Mesenchymal stem cell (in vitro differentiated cells and primary cell): ENCODE measurements at regions not wholly inside any gene's neighbourhood (a gene's known extent, or its start where the extent isn't known, plus 50 kb on each side); places are given as distances from the start of the nearest gene placed in this dataset.
A peak's percentile ranks its signal among the peaks of the same experiment; 100 is the strongest.

Source experiments
- DNase-seq: peaks from one replicate; pipeline ENCODE4 v3.0.0-alpha.2; 2013
- H2AFZ ChIP-seq: one replicate; pipeline ENCODE4 v1.6.1; 2013; ENCODE audit warnings: low read depth, mild to moderate bottlenecking, control low read depth, inconsistent platforms, low read length, moderate library complexity
- H2AK5ac ChIP-seq: 2 replicates; pipeline ENCODE4 v1.6.1; 2013; ENCODE audit warnings: low read length, moderate library complexity, mild to moderate bottlenecking, inconsistent platforms; ENCODE audit not compliant: severe bottlenecking
- H2BK120ac ChIP-seq: one replicate; pipeline ENCODE4 v1.6.1; 2013; ENCODE audit warnings: low read depth, mild to moderate bottlenecking, inconsistent platforms, low read length, moderate library complexity
- H2BK12ac ChIP-seq, 2 experiments: one replicate each; pipeline ENCODE4 v1.6.1; 2013; ENCODE audit warnings: inconsistent platforms in 2 of 2, low read length in 2 of 2, mild to moderate bottlenecking in 2 of 2, moderate library complexity in 2 of 2, control low read depth in 1 of 2
- H2BK15ac ChIP-seq: one replicate; pipeline ENCODE4 v1.6.1; 2013; ENCODE audit warnings: mild to moderate bottlenecking, low read depth, inconsistent platforms; ENCODE audit not compliant: poor library complexity, severe bottlenecking
- H2BK5ac ChIP-seq: 2 replicates; pipeline ENCODE4 v1.6.1; 2013; ENCODE audit warnings: low read depth, mild to moderate bottlenecking, low read length, control low read depth, inconsistent platforms; ENCODE audit not compliant: poor library complexity, severe bottlenecking
- H3K14ac ChIP-seq, 2 experiments: one replicate each; pipeline ENCODE4 v1.6.1; 2013; ENCODE audit warnings: inconsistent platforms in 2 of 2, low read length in 2 of 2, control low read depth in 1 of 2, mild to moderate bottlenecking in 1 of 2, moderate library complexity in 1 of 2
- H3K18ac ChIP-seq, 2 experiments: one replicate each; pipeline ENCODE4 v1.6.1; 2013; ENCODE audit warnings: inconsistent platforms in 2 of 2, low read length in 2 of 2, control low read depth in 1 of 2, low read depth in 1 of 2, mild to moderate bottlenecking in 1 of 2
- H3K23ac ChIP-seq, 2 experiments: one replicate each; pipeline ENCODE4 v1.6.1; 2013; ENCODE audit warnings: inconsistent platforms in 2 of 2, low read length in 2 of 2, mild to moderate bottlenecking in 2 of 2, moderate library complexity in 2 of 2, control low read depth in 1 of 2
- H3K27ac ChIP-seq: 2 replicates; pipeline ENCODE4 v1.5.1; 2013; ENCODE audit warnings: mild to moderate bottlenecking, moderate library complexity, low read length, control low read depth, inconsistent platforms; ENCODE audit not compliant: poor library complexity, severe bottlenecking
- H3K27me3 ChIP-seq, 2 experiments: 2 replicates each; pipeline versions ENCODE4 v1.6.1 to v1.7.0; 2013; ENCODE audit warnings: low read length in 2 of 2, mild to moderate bottlenecking in 2 of 2, moderate library complexity in 2 of 2, control low read depth in 1 of 2, inconsistent platforms in 1 of 2; ENCODE audit not compliant: control insufficient read depth in 1 of 2, insufficient read depth in 1 of 2
- H3K36me3 ChIP-seq, 2 experiments: 2 replicates each; pipeline versions ENCODE4 v1.6.1 to v1.7.0; 2013; ENCODE audit warnings: low read length in 2 of 2, control low read depth in 1 of 2, inconsistent platforms in 1 of 2, low read depth in 1 of 2, mild to moderate bottlenecking in 1 of 2; ENCODE audit not compliant: insufficient read depth in 2 of 2, control insufficient read depth in 1 of 2
- H3K4ac ChIP-seq, 2 experiments: one replicate each; pipeline ENCODE4 v1.6.1; 2013; ENCODE audit warnings: inconsistent platforms in 2 of 2, low read length in 2 of 2, mild to moderate bottlenecking in 2 of 2, moderate library complexity in 2 of 2, control low read depth in 1 of 2, low read depth in 1 of 2
- H3K4me1 ChIP-seq: 2 replicates; pipeline ENCODE4 v1.6.1; 2013; ENCODE audit warnings: low read depth, low read length, control low read depth; ENCODE audit not compliant: control insufficient read depth, insufficient read depth
- H3K4me2 ChIP-seq: 2 replicates; pipeline ENCODE4 v1.6.1; 2013; ENCODE audit warnings: low read length, mild to moderate bottlenecking, inconsistent platforms; ENCODE audit not compliant: poor library complexity, severe bottlenecking
- H3K4me3 ChIP-seq, 2 experiments: 2 replicates each; pipeline versions ENCODE4 v1.5.1 to v1.7.0; 2013; ENCODE audit warnings: low read length in 2 of 2, mild to moderate bottlenecking in 2 of 2, control low read depth in 1 of 2, low read depth in 1 of 2; ENCODE audit not compliant: insufficient read depth in 1 of 2
- H3K79me1 ChIP-seq: replicated peaks from 2 replicates; pipeline ENCODE4 v1.6.1; 2013; ENCODE audit warnings: mild to moderate bottlenecking, control low read depth, low read length, inconsistent platforms; ENCODE audit not compliant: poor library complexity, severe bottlenecking
- H3K9ac ChIP-seq: 2 replicates; pipeline ENCODE4 v1.7.0; 2013; ENCODE audit warnings: mild to moderate bottlenecking, low read length, moderate library complexity
- H3K9me3 ChIP-seq: 2 replicates; pipeline ENCODE4 v1.7.0; 2013; ENCODE audit warnings: mild to moderate bottlenecking, low read length; ENCODE audit not compliant: control insufficient read depth
- H4K8ac ChIP-seq: one replicate; pipeline ENCODE4 v1.6.1; 2013; ENCODE audit warnings: inconsistent platforms, mild to moderate bottlenecking, low read length, moderate library complexity
- H4K91ac ChIP-seq: one replicate; pipeline ENCODE4 v1.6.1; 2013; ENCODE audit warnings: mild to moderate bottlenecking, low read length, inconsistent platforms
- WGBS: methylation state at CpG from one replicate; pipeline ENCODE4 v1.1.7; 2013; ENCODE audit warnings: mixed read lengths; 5-methylcytosine and 5-hydroxymethylcytosine counted together

GRCh38 chr18:11322716-11323115 is 173.3 kb upstream of the PIEZO2 start:
- Histone ChIP-seq H3K9me3 (no peaks in the 10 kb centered on the region), H3K14ac (peak overlapping the region in 1 of 2 experiments; percentile 73), H3K36me3 (no peaks in the 10 kb centered on the region), H3K27ac (no peak overlapping the region), H2AK5ac (peak overlapping the region; percentile 44), H3K27me3 (no peaks in the 10 kb centered on the region), H2AFZ (no peak overlapping the region), H3K4me2 (no peak overlapping the region), H3K4me3 (no peak overlapping the region), H3K79me1 (no peaks in the 10 kb centered on the region), H2BK120ac (no peak overlapping the region), H4K91ac (peak overlapping the region; percentile 30), H3K23ac (no peak overlapping the region), H2BK15ac (no peak overlapping the region), H3K4ac (peak overlapping the region in 1 of 2 experiments; percentile 52), H3K18ac (peak overlapping the region; percentile 67 to 85), H2BK12ac (peak overlapping the region; percentile 33 to 91), H2BK5ac (no peak overlapping the region), H3K9ac (no peak overlapping the region), H4K8ac (no peak overlapping the region), H3K4me1 (peaks cover 15% of the 10 kb centered on the region)
- DNase-seq: peak; percentile 1
- 35% methylated on average over 3 of the region's 7 CpGs for WGBS

DNA sequence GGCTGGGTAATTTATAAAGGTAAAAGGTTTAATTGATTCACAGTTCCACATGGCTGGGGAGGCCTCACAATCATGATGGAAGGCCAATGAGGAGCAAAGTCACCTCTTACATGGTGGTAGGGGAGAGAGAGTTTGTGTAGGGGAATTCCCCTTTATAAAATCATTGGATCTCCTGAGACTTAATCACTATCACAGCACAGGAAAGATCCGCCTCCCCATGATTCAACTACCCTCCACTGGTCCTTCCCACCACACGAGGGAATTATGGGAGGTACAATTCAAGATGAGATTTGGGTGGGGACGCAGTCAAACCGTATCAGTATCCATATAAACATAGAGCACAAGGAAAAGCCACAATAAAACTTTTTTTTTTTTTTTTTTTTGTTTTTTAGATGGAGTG is 172.6 kb upstream of the PIEZO2 start:
- WGBS: no CpG with 5 or more reads among the region's 4 CpGs
- Histone ChIP-seq H3K27ac (no peak overlapping the region), H3K9me3 (no peaks in the 10 kb centered on the region), H2BK5ac (no peak overlapping the region), H3K9ac (no peak overlapping the region), H3K4ac (no peak overlapping the region), H2BK12ac (no peak overlapping the region), H2AFZ (no peak overlapping the region), H3K79me1 (no peaks in the 10 kb centered on the region), H3K14ac (no peak overlapping the region), H4K8ac (no peak overlapping the region), H2BK15ac (no peak overlapping the region), H3K4me1 (peaks cover 15% of the 10 kb centered on the region), H3K27me3 (no peaks in the 10 kb centered on the region), H3K36me3 (no peaks in the 10 kb centered on the region), H3K18ac (no peak overlapping the region), H2BK120ac (no peak overlapping the region), H3K4me3 (no peak overlapping the region), H4K91ac (no peak overlapping the region), H3K4me2 (no peak overlapping the region), H2AK5ac (no peak overlapping the region), H3K23ac (no peak overlapping the region)
- peak; percentile 30 for DNase-seq

- no peak overlapping the region for H3K27ac ChIP-seq
- no peak overlapping the region for H2BK15ac ChIP-seq
- no peak overlapping the region for H3K23ac ChIP-seq
- H3K9me3 ChIP-seq: no peaks in the 10 kb centered on the region
- no peak overlapping the region for H2BK5ac ChIP-seq
- H2BK120ac ChIP-seq: no peak overlapping the region
- peaks cover 15% of the 10 kb centered on the region for H3K4me1 ChIP-seq
- 74% methylated on average over 8 of the region's 11 CpGs for WGBS
- no peak overlapping the region for H3K14ac ChIP-seq
- no peak overlapping the region for H2BK12ac ChIP-seq
- no peaks in the 10 kb centered on the region for H3K79me1 ChIP-seq
- no peak overlapping the region for H3K4ac ChIP-seq
- H3K36me3 ChIP-seq: no peaks in the 10 kb centered on the region
- peak overlapping the region; percentile 24 for H3K9ac ChIP-seq
- H3K4me3 ChIP-seq: no peak overlapping the region
- no peak overlapping the region for H3K4me2 ChIP-seq
- H3K27me3 ChIP-seq: no peaks in the 10 kb centered on the region
- DNase-seq: peak; percentile 54
- H2AK5ac ChIP-seq: no peak overlapping the region
- no peak overlapping the region for H4K91ac ChIP-seq
- no peak overlapping the region for H4K8ac ChIP-seq
- no peak overlapping the region for H3K18ac ChIP-seq
- H2AFZ ChIP-seq: no peak overlapping the region
These were observed 171.6 kb upstream of the PIEZO2 start for GRCh38 chr18:11320986-11321385.

- H2AFZ ChIP-seq: no peak overlapping the region
- H3K4me3 ChIP-seq: no peak overlapping the region
- DNase-seq: no peak
- H2BK12ac ChIP-seq: no peak overlapping the region
- H4K8ac ChIP-seq: no peak overlapping the region
- H3K4me1 ChIP-seq: no peaks in the 10 kb centered on the region
- H3K4ac ChIP-seq: no peak overlapping the region
- H4K91ac ChIP-seq: no peak overlapping the region
- H3K4me2 ChIP-seq: no peak overlapping the region
- no peak overlapping the region for H2BK120ac ChIP-seq
- no peak overlapping the region for H2BK5ac ChIP-seq
- H3K18ac ChIP-seq: no peak overlapping the region
- no peak overlapping the region for H2AK5ac ChIP-seq
- no peaks in the 10 kb centered on the region for H3K36me3 ChIP-seq
- H3K9me3 ChIP-seq: no peaks in the 10 kb centered on the region
- H3K23ac ChIP-seq: no peak overlapping the region
- H3K14ac ChIP-seq: no peak overlapping the region
- no peaks in the 10 kb centered on the region for H3K79me1 ChIP-seq
- H3K27ac ChIP-seq: no peak overlapping the region
- H2BK15ac ChIP-seq: no peak overlapping the region
- H3K9ac ChIP-seq: no peak overlapping the region
- H3K27me3 ChIP-seq: no peaks in the 10 kb centered on the region
These were observed 167.2 kb upstream of the PIEZO2 start for GRCh38 chr18:11316546-11316945.
